CD4-positive, alpha-beta T cell treated with Interferon alpha-2 for 1 hour (primary cell): ENCODE measurements at regions not wholly inside any gene's neighbourhood (a gene's known extent, or its start where the extent isn't known, plus 50 kb on each side); places are given as distances from the start of the nearest gene placed in this dataset.

ENCODE experiments used
- DNase-seq, 2 donors: peaks; one replicate each; pipeline ENCODE4 v3.0.0-alpha.2; 2020 to 2022

DNA sequence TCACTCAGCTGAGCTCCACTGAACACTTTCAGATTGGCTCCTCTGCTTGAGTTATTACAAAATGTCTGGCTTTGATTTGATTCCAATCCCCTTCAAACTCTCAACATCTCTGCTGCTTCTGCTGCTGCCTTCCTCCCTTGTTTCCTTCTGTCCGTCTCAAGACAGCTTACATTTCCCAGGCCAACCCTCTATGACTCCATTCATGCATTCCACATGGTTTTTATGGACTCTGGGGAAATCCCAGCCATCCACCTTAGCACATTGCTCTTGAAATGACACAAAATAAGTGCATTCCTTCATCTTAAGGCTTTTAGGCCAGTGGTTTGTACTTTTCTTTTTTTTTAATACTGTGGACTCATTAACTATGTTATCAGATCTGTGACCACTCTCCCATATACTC lies 68.5 kb upstream of the TMEM164 start:
- no peak for DNase-seq

DNA sequence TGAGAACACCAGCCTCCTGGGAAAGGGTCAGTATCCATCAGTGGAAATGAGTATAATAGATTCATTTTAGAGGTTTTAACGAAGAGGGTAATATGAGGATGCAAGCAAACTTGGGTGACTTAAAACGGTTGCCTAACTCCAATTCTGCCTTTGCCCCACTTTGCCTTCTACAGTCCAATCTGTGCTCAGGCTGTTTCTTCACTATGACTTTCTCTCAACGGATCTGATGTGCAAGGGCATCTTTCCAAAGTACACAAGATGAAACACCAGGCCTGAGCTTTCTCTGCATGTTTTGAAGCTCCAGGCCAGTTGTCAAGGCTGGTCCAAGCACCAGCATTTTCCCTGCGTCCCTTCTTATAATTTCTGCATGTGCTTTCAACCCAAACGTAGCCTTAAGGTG lies 68.0 kb upstream of the TMEM164 start:
- no peak for DNase-seq

DNA sequence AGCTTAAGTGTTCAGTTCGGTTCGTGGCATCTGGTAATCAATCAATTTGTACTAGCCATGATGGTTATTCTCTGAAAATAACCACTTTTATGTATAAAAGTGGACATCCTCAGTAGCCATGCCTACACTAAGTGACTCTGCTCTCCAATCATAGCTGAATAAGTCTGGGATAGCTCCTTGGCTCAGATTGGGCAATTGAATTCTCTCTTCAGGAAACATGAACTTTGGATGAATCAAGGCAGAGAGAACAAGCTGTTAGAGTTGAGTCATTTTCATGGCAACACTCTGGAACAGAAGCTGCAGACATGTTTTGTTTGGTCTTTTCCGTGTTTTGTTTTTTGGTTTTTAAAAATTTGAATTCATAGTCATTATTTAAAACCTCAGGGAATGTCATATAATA lies 66.8 kb upstream of the TMEM164 start:
- no peak for DNase-seq

DNA sequence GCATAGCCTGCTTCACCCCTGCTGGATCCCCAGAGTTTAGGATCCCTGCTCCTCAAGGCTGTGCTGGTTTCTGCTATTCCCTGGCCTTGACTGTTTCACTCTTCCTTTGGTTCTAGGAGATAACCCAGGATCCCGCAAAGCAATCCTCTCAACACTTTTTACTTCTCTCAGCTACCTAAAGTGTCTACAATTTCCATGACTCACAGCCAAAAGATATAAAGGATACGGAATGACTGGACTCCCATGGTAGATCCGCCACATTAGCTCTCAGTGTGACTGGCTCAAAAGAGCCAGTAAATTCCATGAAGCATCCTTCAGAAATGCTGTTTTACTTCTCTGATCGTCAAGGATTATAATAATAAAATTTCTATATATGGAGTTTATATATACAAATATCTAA lies 66.3 kb upstream of the TMEM164 start:
- no peak for DNase-seq

DNA sequence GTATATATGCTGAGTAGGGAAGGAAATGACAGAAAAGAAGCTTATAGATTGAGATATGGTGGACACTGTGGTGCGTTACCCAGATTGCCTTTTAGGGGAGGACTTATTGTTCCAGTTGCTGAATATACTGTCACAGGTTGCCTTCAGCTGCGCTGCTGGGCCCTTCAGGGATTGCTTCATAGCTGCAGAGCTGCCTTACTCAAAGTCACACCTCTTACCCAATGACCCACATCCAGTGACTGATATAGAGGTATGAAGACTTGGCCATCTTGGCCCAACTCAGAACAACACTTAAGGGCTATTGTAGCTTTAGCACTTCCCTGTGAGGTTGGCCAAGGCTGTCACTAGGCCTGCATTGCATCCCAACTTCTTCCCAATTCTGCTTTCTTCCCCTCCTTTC lies 63.4 kb upstream of the TMEM164 start:
- no peak for DNase-seq

DNA sequence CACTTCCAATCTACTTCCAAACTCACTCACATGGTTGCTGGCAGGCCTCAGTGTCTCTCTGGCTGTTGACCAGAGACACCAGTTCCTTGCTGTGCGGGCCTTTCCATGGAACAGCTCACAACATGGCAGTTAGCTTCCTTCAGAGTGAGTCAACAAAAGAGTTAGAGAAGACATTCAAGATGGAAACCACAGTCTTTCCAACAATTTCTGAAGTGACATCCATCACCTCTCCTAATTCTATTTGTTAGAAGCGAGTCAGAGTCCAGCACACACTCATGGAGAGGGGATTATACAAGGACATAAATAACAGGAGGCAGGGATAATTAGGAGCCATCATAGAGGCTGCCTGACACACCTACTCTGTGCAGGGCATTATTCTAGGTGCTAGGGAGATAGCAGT lies 62.5 kb upstream of the TMEM164 start:
- no peak for DNase-seq

DNA sequence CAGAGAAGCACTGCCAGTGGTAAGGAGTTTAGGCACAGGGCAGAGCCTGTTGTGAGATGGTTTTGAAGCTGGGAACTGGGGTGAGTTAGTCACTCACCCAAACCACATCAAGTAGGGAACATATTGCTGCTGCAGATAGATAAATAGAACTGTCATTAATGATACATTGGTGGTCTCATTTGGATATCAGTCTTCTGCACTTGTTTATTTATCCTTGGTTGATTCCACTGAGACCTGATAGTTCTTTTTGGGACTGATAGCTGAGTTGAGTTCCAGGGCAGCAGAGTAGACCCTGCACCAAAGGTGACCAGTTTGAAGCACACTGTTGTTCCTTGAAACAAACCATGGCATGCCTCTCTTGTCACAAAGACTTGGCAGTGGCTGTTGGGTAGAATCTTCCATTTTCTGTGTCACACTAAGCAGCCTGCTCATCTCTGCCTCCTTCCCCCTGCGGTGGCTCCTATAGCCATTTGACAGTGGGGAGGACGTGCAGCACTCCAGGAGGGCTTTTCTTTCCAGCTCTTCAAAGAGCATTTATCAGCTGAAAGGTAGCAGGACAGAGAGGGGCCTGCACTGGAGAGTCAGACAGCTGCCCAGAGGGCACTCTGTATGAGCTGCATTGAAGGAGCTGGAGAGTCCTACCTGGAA lies 59.7 kb upstream of the TMEM164 start:
- no peak for DNase-seq

DNA sequence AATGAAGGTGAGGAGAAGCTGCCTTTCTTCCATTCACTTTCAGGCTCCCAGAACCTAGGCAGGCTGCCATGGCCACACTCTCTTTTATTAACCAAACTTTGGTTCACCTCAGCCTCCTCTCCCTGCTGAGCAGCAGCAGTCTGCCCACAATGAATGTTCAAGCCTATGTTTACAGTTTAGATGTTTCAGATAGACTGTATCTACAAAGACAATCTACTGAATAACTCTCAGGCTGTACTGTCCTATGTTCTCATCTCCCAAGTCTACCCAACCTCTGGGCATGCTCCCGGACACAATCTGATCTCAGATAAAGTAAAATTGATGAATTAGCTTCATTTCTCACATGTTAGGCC lies 59.2 kb upstream of the TMEM164 start:
- DNase-seq = no peak

DNA sequence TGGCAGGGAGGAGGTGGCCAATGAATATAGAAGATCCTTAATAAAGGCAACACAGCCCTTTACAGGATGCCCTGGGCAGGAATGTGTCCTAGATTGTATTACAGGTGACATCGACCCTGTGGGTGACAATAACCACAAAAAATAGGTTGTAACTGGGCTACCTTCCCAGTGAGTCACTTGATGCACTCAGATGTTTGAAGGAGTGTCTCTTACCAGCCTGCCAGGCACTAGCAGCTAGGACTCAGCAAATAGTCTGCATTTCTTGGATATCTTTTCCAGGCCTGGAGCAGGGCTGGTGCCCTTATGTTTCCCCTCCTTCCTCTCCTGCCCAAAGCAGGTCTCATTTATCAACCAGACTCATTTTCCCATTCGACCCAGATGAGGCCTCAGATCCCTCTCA lies 50.9 kb upstream of the TMEM164 start:
- DNase-seq = no peak

DNA sequence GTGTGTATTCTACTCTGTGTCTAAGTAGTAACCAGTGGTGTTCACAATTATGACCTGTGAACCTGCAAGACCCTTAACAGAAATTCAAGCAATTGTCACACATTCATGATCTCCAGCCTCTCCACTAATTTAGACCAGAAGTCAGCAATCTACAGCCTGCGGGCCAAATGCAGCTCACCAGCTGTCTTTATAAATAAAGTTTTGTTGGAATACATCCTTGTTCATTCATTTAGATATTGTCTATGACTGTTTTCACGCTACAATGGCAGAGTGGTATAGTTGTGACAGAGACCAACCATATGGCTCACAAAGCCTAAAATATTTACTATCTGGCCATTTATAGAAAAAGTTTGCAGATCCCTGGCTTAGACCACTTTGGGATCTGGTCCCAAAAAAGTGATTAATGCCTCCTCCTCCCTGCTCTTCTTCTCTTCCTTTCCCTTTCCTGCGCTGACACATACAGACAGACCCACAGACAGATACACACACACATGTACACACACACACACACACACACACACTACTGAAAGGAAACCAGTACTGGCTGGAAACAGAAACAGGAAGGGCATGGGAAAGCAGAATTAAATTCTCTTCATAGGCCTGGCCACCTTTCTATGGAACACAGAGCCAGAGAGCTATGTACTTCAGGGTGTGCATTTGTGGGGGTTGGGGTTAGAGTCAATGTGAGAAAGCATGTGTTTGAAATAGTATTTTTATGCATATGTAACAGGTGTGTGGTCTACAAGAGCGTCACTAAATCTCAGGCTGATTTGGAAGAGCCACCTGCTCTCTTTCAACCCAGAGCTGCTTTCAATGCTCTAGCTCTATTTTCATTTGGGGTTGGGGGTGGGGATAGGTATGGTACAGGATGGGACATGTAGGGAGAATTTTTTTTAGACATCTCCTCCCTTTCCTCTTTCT lies 49.7 kb upstream of the TMEM164 start:
- no peak for DNase-seq
